Esophagus muscularis mucosa (tissue), 4 donors: ENCODE measurements at regions not wholly inside any gene's neighbourhood (a gene's known extent, or its start where the extent isn't known, plus 50 kb on each side); places are given as distances from the start of the nearest gene placed in this dataset.

Experiments
- CTCF ChIP-seq, 3 experiments: fragments of 200-600 bp in 2 of 3; fragments of 450-650 bp in 1 of 3; sonication (generic) in 2 of 3; IDR thresholded peaks; one replicate each; pipeline ENCODE4 v1.5.1; 2017 to 2019; ENCODE audit warnings: antibody characterized with exemption in 3 of 3, mild to moderate bottlenecking in 2 of 3, moderate library complexity in 1 of 3
- EP300 ChIP-seq: sonication (generic); formaldehyde crosslinking; IDR thresholded peaks from one replicate; pipeline ENCODE4 v1.6.1; 2017; ENCODE audit warnings: antibody characterized with exemption
- POLR2A ChIP-seq: fragments of 450-650 bp; IDR thresholded peaks from one replicate; pipeline ENCODE4 v1.6.1; 2017; ENCODE audit warnings: antibody characterized with exemption, moderate library complexity, mild to moderate bottlenecking, low read depth
- POLR2AphosphoS5 ChIP-seq, 2 donors: sonication (generic); formaldehyde crosslinking; IDR thresholded peaks; one replicate each; pipeline ENCODE4 v1.6.1; 2017; ENCODE audit warnings: antibody characterized with exemption in 2 of 2

GRCh38 chr5:116785106-116785505 lies 210.5 kb upstream of the SEMA6A start:
- TF ChIP-seq CTCF (IDR thresholded peaks at IDR 0.05) (no peak), POLR2A (no peak), POLR2AphosphoS5 (IDR thresholded peaks at IDR 0.05) (no peak), EP300 (no peak)
